Retinal pigment epithelial cell (primary cell): ENCODE measurements at regions not wholly inside any gene's neighbourhood (a gene's known extent, or its start where the extent isn't known, plus 50 kb on each side); places are given as distances from the start of the nearest gene placed in this dataset.
"Not testable (repeated sequence)": the region's sequence is repeated elsewhere in the genome, so short reads cannot be mapped to it uniquely, and the experiment has no call there.

Experiments
- DNase-seq: peaks from one replicate; pipeline ENCODE4 v3.0.0-alpha.2; 2010; ENCODE audit warnings: low read depth
- H3K4me3 ChIP-seq: 2 replicates; pipeline ENCODE4 v1.5.1; 2011; ENCODE audit warnings: mild to moderate bottlenecking, low read length, control low read depth, moderate library complexity
- TF ChIP-seq, protein P1 (sequence below): conservative IDR thresholded peaks from 2 replicates; pipeline ENCODE4 v1.5.1; 2011; ENCODE audit warnings: low read depth, low read length, control low read depth, inconsistent platforms

DNA sequence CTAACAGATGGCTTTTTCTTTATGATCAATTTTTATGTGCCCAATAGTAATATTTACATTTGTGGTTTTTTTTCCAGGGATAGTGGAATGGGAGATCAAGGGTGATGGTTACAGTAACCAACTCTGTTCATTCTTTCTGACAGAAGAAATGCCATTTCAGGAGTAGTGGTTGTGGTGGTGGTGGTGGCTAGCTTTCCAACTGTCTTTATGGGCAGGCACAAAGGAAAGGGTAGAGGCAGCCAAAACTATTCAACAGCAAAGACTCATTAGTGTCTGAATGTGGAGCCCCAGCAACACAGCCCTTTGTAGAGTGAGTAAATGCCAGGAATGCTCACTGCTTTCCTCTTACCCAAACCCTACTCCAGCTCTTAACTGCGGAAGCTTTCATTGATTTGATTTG, 227.7 kb downstream of the RND3 start:
- no peak for DNase-seq
- TF ChIP-seq, protein P1, sequence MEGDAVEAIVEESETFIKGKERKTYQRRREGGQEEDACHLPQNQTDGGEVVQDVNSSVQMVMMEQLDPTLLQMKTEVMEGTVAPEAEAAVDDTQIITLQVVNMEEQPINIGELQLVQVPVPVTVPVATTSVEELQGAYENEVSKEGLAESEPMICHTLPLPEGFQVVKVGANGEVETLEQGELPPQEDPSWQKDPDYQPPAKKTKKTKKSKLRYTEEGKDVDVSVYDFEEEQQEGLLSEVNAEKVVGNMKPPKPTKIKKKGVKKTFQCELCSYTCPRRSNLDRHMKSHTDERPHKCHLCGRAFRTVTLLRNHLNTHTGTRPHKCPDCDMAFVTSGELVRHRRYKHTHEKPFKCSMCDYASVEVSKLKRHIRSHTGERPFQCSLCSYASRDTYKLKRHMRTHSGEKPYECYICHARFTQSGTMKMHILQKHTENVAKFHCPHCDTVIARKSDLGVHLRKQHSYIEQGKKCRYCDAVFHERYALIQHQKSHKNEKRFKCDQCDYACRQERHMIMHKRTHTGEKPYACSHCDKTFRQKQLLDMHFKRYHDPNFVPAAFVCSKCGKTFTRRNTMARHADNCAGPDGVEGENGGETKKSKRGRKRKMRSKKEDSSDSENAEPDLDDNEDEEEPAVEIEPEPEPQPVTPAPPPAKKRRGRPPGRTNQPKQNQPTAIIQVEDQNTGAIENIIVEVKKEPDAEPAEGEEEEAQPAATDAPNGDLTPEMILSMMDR: no peak
- no peak overlapping the region for H3K4me3 ChIP-seq

DNA sequence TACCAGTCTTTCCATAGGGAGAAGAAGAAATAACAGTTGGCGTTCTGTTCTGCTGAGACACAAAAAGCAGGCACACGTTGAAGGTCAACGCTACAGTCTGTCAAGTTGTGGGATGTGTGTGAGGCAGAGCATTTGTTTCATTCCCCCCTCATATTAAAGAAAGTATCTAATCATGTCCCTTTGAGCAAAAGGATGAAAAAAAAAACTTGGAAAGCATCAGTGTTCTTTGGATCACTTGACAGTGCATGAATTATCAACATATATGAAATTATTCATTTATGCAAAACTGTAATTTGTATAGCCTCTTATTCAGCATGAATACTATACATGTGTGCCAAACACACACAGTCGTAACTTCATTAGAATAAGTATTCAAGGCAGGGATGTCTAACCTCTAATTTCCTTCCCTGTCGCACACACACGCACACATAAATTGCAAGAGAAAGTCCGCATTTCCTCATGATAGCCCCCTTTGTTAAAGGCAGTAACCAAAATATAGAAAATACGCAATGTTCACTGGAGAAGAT, 228.6 kb downstream of the RND3 start:
- DNase-seq: no peak
- TF ChIP-seq, protein P1: no peak

DNA sequence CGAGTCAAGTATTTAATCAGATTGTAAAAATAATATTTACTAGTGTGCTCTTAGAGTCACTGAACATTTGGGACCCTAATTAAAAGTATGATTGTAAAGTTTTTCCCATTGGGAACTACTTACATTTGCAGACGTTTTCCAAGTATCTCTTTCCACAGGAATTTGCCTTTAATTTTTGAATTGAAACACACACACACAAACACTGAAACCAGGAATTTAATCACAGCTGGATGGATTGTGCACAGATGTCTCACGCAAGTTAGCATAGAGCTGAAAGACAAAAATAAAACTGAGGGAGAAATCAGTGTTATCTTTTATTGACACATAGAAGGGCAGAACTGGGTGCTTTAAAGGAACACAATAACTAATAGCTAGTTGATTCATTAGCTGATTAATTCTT, 230.7 kb downstream of the RND3 start:
- no peak overlapping the region for H3K4me3 ChIP-seq
- DNase-seq: no peak
- TF ChIP-seq, protein P1: no peak

More for the DNA sequence above, 228.6 kb downstream of the RND3 start:
- no peak overlapping the region for H3K4me3 ChIP-seq

DNA sequence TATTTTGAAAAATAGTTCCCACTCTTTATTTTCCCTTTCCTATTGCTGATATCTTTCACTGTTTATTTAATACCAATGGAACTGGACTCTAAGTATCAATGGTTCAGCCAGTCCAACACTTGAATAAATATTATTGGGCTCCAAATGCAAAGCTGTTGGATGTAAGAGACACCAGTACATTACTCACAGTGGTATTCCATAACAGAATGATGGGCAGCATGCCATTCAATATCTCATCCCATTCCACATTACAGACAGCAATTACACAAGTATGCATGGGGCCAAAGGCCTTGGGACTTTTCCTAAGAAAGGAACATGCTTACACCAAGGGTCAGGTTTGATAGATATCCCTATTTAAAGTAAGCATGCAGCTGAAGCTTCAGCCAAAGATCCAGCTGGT, 231.9 kb downstream of the RND3 start:
- H3K4me3 ChIP-seq: no peak overlapping the region
- no peak for DNase-seq
- TF ChIP-seq, protein P1: no peak

DNA sequence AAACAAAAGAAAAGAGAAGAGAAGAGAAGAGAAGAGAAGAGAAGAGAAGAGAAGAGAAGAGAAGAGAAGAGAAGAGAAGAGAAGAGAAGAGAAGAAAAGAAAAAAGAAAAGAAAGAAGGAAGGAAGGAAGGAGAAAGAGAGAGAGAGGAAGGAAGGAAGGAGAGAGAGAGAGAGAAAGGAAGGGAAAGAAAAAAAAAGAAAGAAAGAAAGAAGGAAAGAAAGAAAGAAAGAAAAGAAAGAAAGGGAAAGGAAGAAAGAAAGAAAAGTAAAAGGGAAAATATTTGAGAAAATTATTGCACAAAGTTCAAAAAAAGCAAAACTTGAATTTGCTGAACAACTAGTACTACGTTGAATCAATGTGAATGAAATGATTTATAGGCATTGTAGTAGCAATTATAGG, 237.7 kb downstream of the RND3 start:
- not testable (repeated sequence) for H3K4me3 ChIP-seq, DNase-seq

DNA sequence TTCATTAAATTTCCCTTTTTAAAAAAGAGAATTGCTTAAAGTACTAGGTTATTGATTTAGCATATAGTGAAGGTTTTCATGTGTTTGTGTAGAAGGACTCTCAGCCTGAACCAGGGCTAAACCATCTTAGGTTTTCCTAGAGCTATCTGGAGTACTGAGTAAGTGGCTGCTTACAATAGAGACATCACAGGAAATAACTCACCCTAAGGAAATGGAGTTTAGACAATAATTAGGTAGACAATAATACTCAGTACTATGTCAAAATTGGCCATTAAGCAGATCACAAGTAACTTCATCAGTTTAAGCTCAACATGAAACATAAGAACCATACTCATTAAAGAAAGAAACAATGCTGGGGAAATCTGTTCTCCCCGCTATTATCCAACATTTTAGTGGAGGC, 240.0 kb downstream of the RND3 start:
- DNase-seq: no peak
- H3K4me3 ChIP-seq: no peak overlapping the region
- TF ChIP-seq, protein P1: no peak

DNA sequence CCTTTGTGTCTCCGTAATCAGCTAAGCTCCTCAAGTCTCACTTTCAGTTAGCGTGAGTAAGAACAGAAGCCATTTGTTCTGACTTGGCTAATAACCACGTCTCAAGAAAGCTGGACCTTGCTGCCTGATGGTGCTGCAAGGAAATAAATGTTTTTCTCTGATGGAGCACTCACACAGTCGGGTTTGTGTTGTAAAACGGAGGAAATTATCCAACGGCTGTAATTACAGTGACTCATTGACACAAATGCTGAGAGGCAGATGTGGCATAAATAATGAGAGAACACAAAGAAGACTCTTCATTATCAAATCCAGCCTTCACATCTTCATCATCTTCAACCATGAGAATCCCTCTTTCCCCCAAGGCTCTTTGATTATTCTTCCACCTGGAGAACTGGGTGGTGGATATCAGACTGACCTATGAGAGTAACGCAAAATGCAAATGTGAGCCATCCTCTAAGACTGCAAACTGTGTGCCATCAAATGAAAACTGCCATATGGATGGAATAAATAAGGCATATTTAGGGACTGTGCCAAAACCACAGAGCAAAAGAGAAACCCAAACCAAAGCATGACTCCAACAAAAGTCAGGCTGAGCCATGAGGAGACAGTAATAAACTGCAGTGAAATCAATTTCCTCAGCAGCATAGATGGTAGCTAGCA, 252.6 kb downstream of the RND3 start:
- DNase-seq: peak; percentile 71
- no peak overlapping the region for H3K4me3 ChIP-seq

More for the DNA sequence above, 252.6 kb downstream of the RND3 start:
- TF ChIP-seq, protein P1: no peak
